GM18508 (cell line): ENCODE measurements at regions not wholly inside any gene's neighbourhood (a gene's known extent, or its start where the extent isn't known, plus 50 kb on each side); places are given as distances from the start of the nearest gene placed in this dataset.

Experiments
- ATAC-seq: cut with Tn5 transposase; IDR thresholded peaks from one replicate; pipeline ENCODE4 v1.9.1; 2021; ENCODE audit warnings: moderate number of reproducible peaks; ENCODE audit not compliant: insufficient read depth, unreplicated experiment

GRCh38 chr2:43110442-43110871 is 115.9 kb downstream of the ZFP36L2 start:
- ATAC-seq = no peak

GRCh38 chr2:43109261-43109743 is 117.1 kb downstream of the ZFP36L2 start:
- no peak for ATAC-seq

- ATAC-seq = no peak
These were observed 118.7 kb downstream of the ZFP36L2 start for GRCh38 chr2:43107679-43108078.

- ATAC-seq = no peak
These were observed 119.6 kb downstream of the ZFP36L2 start for GRCh38 chr2:43106559-43107527.

- ATAC-seq = peak; percentile 47
These were observed 120.5 kb downstream of the ZFP36L2 start for GRCh38 chr2:43105586-43106558.

GRCh38 chr2:43104763-43105162 is 121.6 kb downstream of the ZFP36L2 start:
- no peak for ATAC-seq

GRCh38 chr2:43104106-43104505 is 122.3 kb downstream of the ZFP36L2 start:
- no peak for ATAC-seq

GRCh38 chr2:43103093-43103404 is 123.4 kb downstream of the ZFP36L2 start:
- ATAC-seq = no peak

- no peak for ATAC-seq
These were observed 123.9 kb downstream of the ZFP36L2 start for GRCh38 chr2:43102366-43103092.

GRCh38 chr2:43101751-43102150 is 124.7 kb downstream of the ZFP36L2 start:
- no peak for ATAC-seq

GRCh38 chr2:43100883-43101662 is 125.3 kb downstream of the ZFP36L2 start:
- no peak for ATAC-seq

GRCh38 chr2:43100362-43100882 is 126.0 kb downstream of the ZFP36L2 start:
- ATAC-seq = no peak

- no peak for ATAC-seq
These were observed 126.6 kb downstream of the ZFP36L2 start for GRCh38 chr2:43099797-43100196.

GRCh38 chr2:43098539-43098938 is 127.9 kb downstream of the ZFP36L2 start:
- no peak for ATAC-seq

- no peak for ATAC-seq
These were observed 128.6 kb downstream of the ZFP36L2 start for GRCh38 chr2:43097644-43098408.

GRCh38 chr2:43095533-43096295 is 130.7 kb downstream of the ZFP36L2 start:
- no peak for ATAC-seq

- no peak for ATAC-seq
These were observed 133.8 kb downstream of the ZFP36L2 start for GRCh38 chr2:43092520-43093179.
